ENCODE measurements at regions not wholly inside any gene's neighbourhood (a gene's known extent, or its start where the extent isn't known, plus 50 kb on each side); places are given as distances from the start of the nearest gene placed in this dataset.

- TF ChIP-seq EP300 (IDR thresholded peaks at IDR 0.05), result no peak
- no peak for TF ChIP-seq POLR2A (IDR thresholded peaks at IDR 0.05)
- no peak for TF ChIP-seq CTCF (IDR thresholded peaks at IDR 0.05)
Measured at GRCh38 chr14:82113007-82113406, 579.4 kb upstream of the SEL1L start.

All from ovary (tissue), 3 donors.